Smooth muscle cell (in vitro differentiated cells): ENCODE measurements at regions not wholly inside any gene's neighbourhood (a gene's known extent, or its start where the extent isn't known, plus 50 kb on each side); places are given as distances from the start of the nearest gene placed in this dataset.

ENCODE experiments used
- DNase-seq: peaks from one replicate; lab custom pipeline; 2025; ENCODE audit not compliant: unreplicated experiment; lab: John Stamatoyannopoulos, UW
- H2AFZ ChIP-seq: fragments of 200-600 bp; sonication (generic); 2 replicates; pipeline ENCODE4 v1.6.0; 2016; ENCODE audit warnings: antibody characterized with exemption, low read depth, mild to moderate bottlenecking
- H3F3A ChIP-seq: fragments of 200-600 bp; sonication (generic); 2 replicates; pipeline ENCODE4 v1.6.0; 2017; ENCODE audit warnings: antibody characterized with exemption, low read depth
- H3K27ac ChIP-seq: fragments of 200-600 bp; sonication (generic); 2 replicates; pipeline ENCODE4 v1.5.1; 2016; ENCODE audit warnings: low read depth, mild to moderate bottlenecking
- H3K27me3 ChIP-seq: fragments of 200-600 bp; sonication (generic); 2 replicates; pipeline ENCODE4 v1.6.1; 2016; ENCODE audit warnings: low read depth, mild to moderate bottlenecking
- H3K36me3 ChIP-seq: fragments of 200-600 bp; sonication (generic); 2 replicates; pipeline ENCODE4 v1.5.1; 2016; ENCODE audit warnings: low read depth
- H3K4me1 ChIP-seq: fragments of 200-600 bp; sonication (generic); 2 replicates; pipeline ENCODE4 v1.5.1; 2016; ENCODE audit warnings: low read depth
- H3K4me2 ChIP-seq: fragments of 200-600 bp; sonication (generic); 2 replicates; pipeline ENCODE4 v1.6.0; 2016; ENCODE audit warnings: mild to moderate bottlenecking
- H3K4me3 ChIP-seq: fragments of 200-600 bp; sonication (generic); 2 replicates; pipeline ENCODE4 v1.5.1; 2016; ENCODE audit warnings: mild to moderate bottlenecking
- H3K79me2 ChIP-seq: fragments of 200-600 bp; sonication (generic); 2 replicates; pipeline ENCODE4 v1.6.0; 2016; ENCODE audit warnings: low read depth, mild to moderate bottlenecking
- H3K9ac ChIP-seq: fragments of 200-600 bp; sonication (generic); 2 replicates; pipeline ENCODE4 v1.6.0; 2016; ENCODE audit warnings: low read depth
- H3K9me3 ChIP-seq: fragments of 200-600 bp; sonication (generic); replicated peaks from 2 replicates; pipeline ENCODE4 v1.5.1; 2016; ENCODE audit warnings: low read depth
- H4K20me1 ChIP-seq: fragments of 200-600 bp; sonication (generic); 2 replicates; pipeline ENCODE4 v1.6.0; 2016; ENCODE audit warnings: low read depth
- CTCF ChIP-seq: fragments of 200-600 bp; sonication (generic); IDR thresholded peaks from 2 replicates; pipeline ENCODE4 v1.5.1; 2017; ENCODE audit warnings: borderline replicate concordance, mild to moderate bottlenecking, antibody characterized with exemption; ENCODE audit not compliant: insufficient read depth, poor library complexity, severe bottlenecking
- WGBS: methylation state at CpG from one replicate; pipeline ENCODE4 v1.1.7; 2016; ENCODE audit warnings: low lambda C conversion rate; 5-methylcytosine and 5-hydroxymethylcytosine counted together

- no peaks in the 10 kb centered on the region for H4K20me1 ChIP-seq
- no peaks in the 10 kb centered on the region for H3K36me3 ChIP-seq
- no peak for DNase-seq
- no peak overlapping the region for H2AFZ ChIP-seq
- peaks cover 15% of the 10 kb centered on the region for H3K27me3 ChIP-seq
- 63% methylated on average over 32 of the region's 32 CpGs for WGBS
- H3F3A ChIP-seq, result no peaks in the 10 kb centered on the region
- no peak overlapping the region for H3K9ac ChIP-seq
- no peaks in the 10 kb centered on the region for H3K4me1 ChIP-seq
- no peak overlapping the region for H3K27ac ChIP-seq
- no peaks in the 10 kb centered on the region for H3K9me3 ChIP-seq
- no peak overlapping the region for H3K4me3 ChIP-seq
- TF ChIP-seq CTCF, result no peak
- H3K79me2 ChIP-seq, result no peaks in the 10 kb centered on the region
- peak overlapping the region; percentile 73 for H3K4me2 ChIP-seq
Measured at GRCh38 chr2:241946306-241947003, 76.9 kb downstream of the RTP5 start.

GRCh38 chr2:241947004-241947350, 77.4 kb downstream of the RTP5 start:
- no peak for TF ChIP-seq CTCF
- H3K4me2 ChIP-seq, result peak overlapping the region; percentile 73
- DNase-seq, result no peak

GRCh38 chr2:241947401-241947800, 77.9 kb downstream of the RTP5 start:
- Histone ChIP-seq H3K4me2 (no peak overlapping the region), H3K4me1 (no peaks in the 10 kb centered on the region), H3K4me3 (no peak overlapping the region), H3K27ac (no peak overlapping the region), H3K9ac (no peak overlapping the region), H3K9me3 (no peaks in the 10 kb centered on the region), H2AFZ (no peak overlapping the region), H4K20me1 (no peaks in the 10 kb centered on the region), H3K27me3 (peaks cover 15% of the 10 kb centered on the region), H3K36me3 (no peaks in the 10 kb centered on the region), H3F3A (no peaks in the 10 kb centered on the region), H3K79me2 (no peaks in the 10 kb centered on the region)
- whole genome bisulfite sequencing, result 75% methylated on average over 21 of the region's 21 CpGs
- no peak for DNase-seq
- no peak for TF ChIP-seq CTCF

More at GRCh38 chr2:241947004-241947350, 77.4 kb downstream of the RTP5 start:
- H3K4me1 ChIP-seq, result no peaks in the 10 kb centered on the region
- H3K79me2 ChIP-seq, result no peaks in the 10 kb centered on the region
- H4K20me1 ChIP-seq, result no peaks in the 10 kb centered on the region
- H3K36me3 ChIP-seq, result no peaks in the 10 kb centered on the region
- no peak overlapping the region for H3K4me3 ChIP-seq
- H2AFZ ChIP-seq, result no peak overlapping the region
- 53% methylated on average over 28 of the region's 28 CpGs for WGBS
- H3K9me3 ChIP-seq, result no peaks in the 10 kb centered on the region
- peaks cover 15% of the 10 kb centered on the region for H3K27me3 ChIP-seq
- H3F3A ChIP-seq, result no peaks in the 10 kb centered on the region
- H3K9ac ChIP-seq, result no peak overlapping the region
- no peak overlapping the region for H3K27ac ChIP-seq

DNA sequence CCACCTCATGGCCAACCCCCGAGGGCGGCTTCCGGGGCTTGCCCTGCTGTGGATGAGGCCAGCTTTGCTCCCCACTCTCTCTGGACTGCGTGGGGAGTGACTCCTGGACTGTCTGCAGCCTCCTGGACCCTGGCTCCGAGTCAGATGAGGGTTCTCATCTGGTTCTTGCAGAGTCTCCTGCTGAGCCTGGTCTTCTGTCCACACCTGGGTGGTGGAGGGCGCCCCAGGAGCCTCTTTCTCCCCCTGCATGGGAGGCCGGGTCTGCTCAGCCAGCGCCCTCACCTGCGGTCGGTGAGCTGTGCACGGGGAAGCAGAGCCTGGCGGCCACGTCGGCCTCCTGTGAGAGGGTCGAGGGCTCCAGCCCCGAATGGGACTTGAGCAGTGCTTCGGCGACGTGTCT, 78.3 kb downstream of the RTP5 start:
- Histone ChIP-seq H3K9ac (no peak overlapping the region), H3K9me3 (no peaks in the 10 kb centered on the region)
- no peak for DNase-seq

More for the DNA sequence above, 78.3 kb downstream of the RTP5 start:
- WGBS, result 95% methylated on average over 19 of the region's 19 CpGs
- Histone ChIP-seq H3K79me2 (no peaks in the 10 kb centered on the region), H3K36me3 (no peaks in the 10 kb centered on the region), H3F3A (no peaks in the 10 kb centered on the region), H3K4me1 (no peaks in the 10 kb centered on the region), H3K27ac (no peak overlapping the region), H4K20me1 (no peaks in the 10 kb centered on the region), H3K4me3 (no peak overlapping the region), H2AFZ (no peak overlapping the region), H3K27me3 (peaks cover 15% of the 10 kb centered on the region), H3K4me2 (no peak overlapping the region)
- TF ChIP-seq CTCF, result no peak
